HCT116 (cell line): ENCODE measurements at regions not wholly inside any gene's neighbourhood (a gene's known extent, or its start where the extent isn't known, plus 50 kb on each side); places are given as distances from the start of the nearest gene placed in this dataset.

Experiments used
- CEBPB ChIP-seq: IDR thresholded peaks from 2 replicates; pipeline ENCODE4 v1.6.1; 2012; ENCODE audit warnings: low read depth
- EZH2phosphoT487 ChIP-seq: fragments of 200-600 bp; IDR thresholded peaks from 2 replicates; pipeline ENCODE4 v1.6.1; 2018; ENCODE audit warnings: antibody characterized with exemption, borderline replicate concordance
- MAX ChIP-seq: IDR thresholded peaks from 2 replicates; pipeline ENCODE4 v1.6.1; 2012
- TF ChIP-seq, protein P1 (sequence below), 3 experiments: fragments of 200-600 bp in 1 of 3; sonication (generic) in 1 of 3; IDR thresholded peaks in 2 of 3; conservative IDR thresholded peaks in 1 of 3; 2 replicates each; pipeline ENCODE4 v1.5.1; 2012 to 2017; ENCODE audit warnings: low read depth in 2 of 3, low read length in 2 of 3, antibody characterized with exemption in 1 of 3, borderline replicate concordance in 1 of 3, control low read depth in 1 of 3, mild to moderate bottlenecking in 1 of 3, mixed read lengths in 1 of 3, mixed run types in 1 of 3, moderate library complexity in 1 of 3; ENCODE audit not compliant: insufficient read depth in 1 of 3

- TF ChIP-seq EZH2phosphoT487: no peak
- TF ChIP-seq MAX: no peak
- TF ChIP-seq CEBPB: no peak
- TF ChIP-seq, protein P1, sequence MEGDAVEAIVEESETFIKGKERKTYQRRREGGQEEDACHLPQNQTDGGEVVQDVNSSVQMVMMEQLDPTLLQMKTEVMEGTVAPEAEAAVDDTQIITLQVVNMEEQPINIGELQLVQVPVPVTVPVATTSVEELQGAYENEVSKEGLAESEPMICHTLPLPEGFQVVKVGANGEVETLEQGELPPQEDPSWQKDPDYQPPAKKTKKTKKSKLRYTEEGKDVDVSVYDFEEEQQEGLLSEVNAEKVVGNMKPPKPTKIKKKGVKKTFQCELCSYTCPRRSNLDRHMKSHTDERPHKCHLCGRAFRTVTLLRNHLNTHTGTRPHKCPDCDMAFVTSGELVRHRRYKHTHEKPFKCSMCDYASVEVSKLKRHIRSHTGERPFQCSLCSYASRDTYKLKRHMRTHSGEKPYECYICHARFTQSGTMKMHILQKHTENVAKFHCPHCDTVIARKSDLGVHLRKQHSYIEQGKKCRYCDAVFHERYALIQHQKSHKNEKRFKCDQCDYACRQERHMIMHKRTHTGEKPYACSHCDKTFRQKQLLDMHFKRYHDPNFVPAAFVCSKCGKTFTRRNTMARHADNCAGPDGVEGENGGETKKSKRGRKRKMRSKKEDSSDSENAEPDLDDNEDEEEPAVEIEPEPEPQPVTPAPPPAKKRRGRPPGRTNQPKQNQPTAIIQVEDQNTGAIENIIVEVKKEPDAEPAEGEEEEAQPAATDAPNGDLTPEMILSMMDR (IDR thresholded peaks at IDR 0.05 in 2 of 3, conservative IDR thresholded peaks at IDR 0.05 in 1 of 3; ENCODE audit: borderline replicate concordance in 1 of 3, insufficient read depth in 1 of 3, low read depth in 2 of 3, low read length in 2 of 3): no peak
These were observed 1070.4 kb upstream of the ADGRL3 start for GRCh38 chr4:60129740-60130139.
